NCI-H2171 (cell line): ENCODE measurements at regions not wholly inside any gene's neighbourhood (a gene's known extent, or its start where the extent isn't known, plus 50 kb on each side); places are given as distances from the start of the nearest gene placed in this dataset.
A peak's percentile ranks its signal among the peaks of the same experiment; 100 is the strongest.

Source experiments
- DNase-seq: peaks from one replicate; lab custom pipeline; 2025; lab: John Stamatoyannopoulos, UW

GRCh38 chr4:82031376-82031927 lies 342.3 kb downstream of the HNRNPD start:
- peak; percentile 11 for DNase-seq

DNA sequence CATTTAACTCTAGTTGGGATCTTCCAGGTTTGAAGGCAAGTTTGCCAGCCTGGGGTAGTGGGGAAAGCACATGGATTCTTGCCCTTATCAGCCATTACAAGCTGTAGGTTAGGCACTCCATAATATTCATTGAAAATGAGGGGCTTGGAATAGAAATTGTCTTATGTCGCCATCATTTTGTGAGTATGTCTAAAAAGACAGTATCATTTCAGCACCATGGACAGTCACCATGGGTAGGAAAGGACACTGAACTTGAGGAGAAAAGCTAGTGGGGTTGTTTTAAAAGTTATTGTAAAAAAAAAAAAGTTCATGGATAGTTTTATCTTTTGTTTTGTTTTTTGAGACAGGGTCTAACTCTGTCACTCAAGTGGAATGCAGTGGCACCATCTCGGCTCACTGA lies 356.1 kb downstream of the HNRNPD start:
- no peak for DNase-seq

DNA sequence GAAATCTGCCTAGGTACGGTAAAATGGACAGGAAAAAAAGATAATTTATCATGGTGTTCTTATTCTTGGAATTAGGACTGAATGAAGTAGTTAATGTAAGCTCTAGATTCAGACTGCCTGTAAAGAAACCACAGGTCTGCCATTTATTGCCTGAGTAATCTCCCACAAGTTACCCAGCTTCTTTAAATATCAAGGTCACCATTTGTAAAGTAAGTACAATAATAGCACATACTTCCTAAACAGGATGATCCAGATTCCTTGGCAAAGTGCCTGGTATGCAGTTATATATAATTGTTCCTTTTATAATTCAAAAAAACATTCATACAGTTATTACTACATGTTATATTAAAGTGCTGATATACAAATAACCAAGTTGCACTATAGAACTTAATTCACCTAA lies 368.6 kb downstream of the HNRNPD start:
- DNase-seq = no peak

DNA sequence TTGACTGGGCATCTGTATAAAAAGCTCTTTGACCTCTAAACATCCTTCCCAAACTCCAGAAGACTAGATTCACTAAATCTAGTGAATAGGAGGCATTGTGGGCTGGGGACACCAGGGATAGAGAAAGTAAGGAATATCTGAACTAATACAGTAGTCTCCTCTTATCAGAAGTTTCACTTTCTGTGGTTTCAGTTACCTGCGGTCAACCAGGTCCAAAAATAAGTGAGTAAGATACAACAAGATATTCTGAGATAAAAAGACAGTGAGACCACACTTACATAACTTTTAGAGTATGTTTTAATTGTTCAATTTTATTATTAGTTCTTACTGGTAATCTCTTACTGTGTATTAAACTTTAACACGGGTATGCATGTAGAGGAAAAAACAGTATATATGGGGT lies 376.5 kb downstream of the HNRNPD start:
- no peak for DNase-seq

GRCh38 chr4:81990898-81991297 lies 382.9 kb downstream of the HNRNPD start:
- no peak for DNase-seq

GRCh38 chr4:81990211-81990610 lies 383.6 kb downstream of the HNRNPD start:
- DNase-seq = no peak

DNA sequence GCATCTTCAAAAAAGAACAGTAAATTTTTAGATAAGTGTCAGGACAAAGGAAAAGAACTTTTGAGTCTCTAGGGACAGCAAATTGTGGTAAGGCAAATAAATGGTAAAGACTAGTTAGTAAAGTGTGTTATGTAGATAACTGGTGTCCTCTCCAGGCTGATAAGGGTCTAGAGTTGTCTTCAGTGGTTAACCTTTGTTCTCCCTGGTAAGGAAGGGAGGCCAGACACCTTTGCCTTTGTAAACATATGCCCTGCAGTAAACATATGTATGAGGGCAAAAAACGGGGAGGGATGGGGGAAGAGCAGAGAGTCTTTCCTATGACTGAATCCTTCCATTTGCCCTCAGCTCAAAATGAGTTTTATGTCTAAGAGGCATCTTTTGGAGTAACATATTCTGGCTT lies 384.6 kb downstream of the HNRNPD start:
- DNase-seq = no peak

DNA sequence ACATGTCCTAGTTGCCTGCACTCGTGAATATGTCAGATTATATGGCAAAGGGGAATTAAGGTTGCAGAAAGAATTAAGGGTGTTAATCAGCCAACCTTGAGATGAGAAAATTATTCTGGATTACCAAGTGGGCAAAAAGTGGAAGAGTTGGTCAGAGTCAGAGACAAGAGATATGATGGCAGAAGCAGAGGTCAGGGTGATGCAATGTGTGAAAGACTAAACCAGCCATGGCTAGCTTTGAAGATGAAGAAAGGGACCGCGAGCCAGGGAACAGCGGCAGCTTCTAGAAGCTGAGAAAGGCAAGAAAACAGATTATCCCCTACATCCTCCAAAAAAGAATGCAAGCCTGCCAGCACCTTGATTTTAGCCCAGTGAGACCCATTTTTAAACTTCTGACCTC lies 385.6 kb downstream of the HNRNPD start:
- no peak for DNase-seq

GRCh38 chr4:81984746-81985145 lies 389.0 kb downstream of the HNRNPD start:
- DNase-seq = no peak

DNA sequence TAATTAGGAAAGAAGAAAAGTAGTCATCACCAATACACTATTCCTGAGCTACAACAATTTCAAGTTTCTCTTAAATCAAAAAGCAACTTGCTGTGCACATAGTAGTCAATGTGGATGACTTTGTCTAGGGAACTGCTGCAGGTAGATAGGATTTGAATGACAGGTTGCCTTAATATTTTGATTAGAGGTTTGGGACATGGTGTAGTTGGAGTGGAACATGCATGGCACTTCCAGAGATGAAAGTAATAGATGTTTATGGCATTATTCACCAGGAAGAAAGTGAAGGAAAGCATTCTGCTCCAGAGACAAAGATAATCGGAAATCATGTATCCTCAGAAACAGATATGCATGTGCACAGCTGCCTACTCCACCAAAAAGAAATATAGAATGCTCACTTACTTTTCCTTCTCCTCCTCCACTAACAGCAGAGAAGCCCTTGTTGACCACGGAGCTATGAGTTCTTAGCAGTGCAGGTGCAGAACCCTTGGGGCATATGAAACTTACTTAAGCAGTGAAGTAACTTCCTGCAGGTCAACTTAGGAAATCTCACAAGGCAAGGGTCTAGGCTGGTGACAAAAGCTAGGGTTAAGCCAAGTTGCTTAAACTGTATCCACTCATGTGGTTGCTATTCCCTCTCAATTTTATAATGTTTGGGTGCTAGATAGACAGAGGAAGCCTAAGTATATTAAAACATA lies 390.8 kb downstream of the HNRNPD start:
- DNase-seq = no peak

GRCh38 chr4:81981218-81981617 lies 392.6 kb downstream of the HNRNPD start:
- no peak for DNase-seq

DNA sequence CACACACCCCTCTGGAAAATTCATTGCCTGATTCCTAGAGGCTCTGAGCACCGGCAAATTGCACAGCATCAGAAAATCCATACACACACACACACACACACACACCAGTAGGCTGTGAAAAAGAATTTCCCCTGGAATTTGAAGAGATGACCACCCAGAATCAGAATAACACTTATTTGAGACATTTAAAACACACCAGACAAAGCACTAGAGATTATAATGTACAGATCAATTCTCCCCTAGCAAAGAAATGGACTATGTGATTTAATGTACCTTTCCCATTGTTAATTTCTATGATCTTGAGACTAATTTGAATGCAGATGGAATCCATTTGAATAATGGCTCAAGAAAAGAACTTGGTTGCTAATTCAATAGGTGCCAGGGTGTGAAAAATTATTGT lies 399.3 kb downstream of the HNRNPD start:
- DNase-seq = no peak

- no peak for DNase-seq
Measured at GRCh38 chr4:81971637-81972381, 402.0 kb downstream of the HNRNPD start.

DNA sequence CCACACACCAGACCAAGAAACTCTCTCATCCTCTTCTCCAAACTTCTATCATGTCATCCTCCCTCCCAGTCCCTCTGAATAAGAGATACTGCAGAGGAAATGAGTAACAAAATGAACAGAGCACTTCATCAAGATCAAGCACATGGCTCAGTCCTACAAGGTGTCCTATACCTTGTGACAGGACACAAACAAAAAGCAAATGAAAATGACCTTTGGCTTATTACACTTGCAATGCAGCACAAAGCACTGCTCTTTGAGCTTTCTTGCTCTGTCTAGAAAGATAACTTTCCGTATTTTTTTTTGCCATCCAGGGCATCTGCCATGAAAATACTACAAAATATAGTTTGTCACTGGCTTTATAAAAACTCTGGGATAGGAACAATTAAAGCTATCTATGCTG lies 402.7 kb downstream of the HNRNPD start:
- DNase-seq = no peak

DNA sequence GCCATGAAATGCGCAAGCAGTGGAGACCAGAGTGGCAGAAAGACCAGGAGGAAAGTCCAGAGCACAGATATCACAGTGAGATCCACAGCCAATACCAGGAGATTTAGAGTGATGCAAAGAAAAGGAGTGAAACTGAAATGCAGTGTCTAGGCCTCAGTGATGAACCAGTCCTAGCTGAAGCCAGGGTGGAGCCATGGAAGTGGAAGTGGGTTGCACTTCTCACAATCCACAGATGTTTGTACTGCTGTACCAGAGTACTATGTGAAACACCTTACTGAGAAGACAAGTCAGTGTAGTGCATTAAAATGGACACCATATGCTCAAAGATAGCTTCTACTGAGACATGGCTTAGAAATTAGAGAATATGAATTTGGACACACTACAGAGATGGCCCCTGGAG lies 403.3 kb downstream of the HNRNPD start:
- DNase-seq = no peak

- no peak for DNase-seq
Measured at GRCh38 chr4:81966676-81967075, 407.1 kb downstream of the HNRNPD start.

DNA sequence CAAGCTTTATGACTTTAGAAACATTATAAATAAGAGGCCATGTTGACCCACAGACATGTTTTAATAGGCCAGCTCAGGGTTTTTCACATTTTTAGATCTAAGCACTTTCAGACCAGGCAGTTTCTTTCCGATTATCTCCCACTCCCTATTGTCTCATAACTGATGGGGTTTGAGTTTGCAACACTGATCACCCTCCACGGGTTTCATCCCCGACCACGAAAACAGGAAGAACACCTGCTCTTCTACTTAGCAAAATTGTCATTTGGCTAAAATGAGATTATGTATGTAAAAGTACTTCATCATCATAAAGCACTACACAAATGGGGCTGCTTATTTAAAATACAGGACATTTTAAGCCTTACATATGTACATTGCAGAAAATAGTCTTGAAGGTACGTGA lies 407.9 kb downstream of the HNRNPD start:
- DNase-seq = no peak

DNA sequence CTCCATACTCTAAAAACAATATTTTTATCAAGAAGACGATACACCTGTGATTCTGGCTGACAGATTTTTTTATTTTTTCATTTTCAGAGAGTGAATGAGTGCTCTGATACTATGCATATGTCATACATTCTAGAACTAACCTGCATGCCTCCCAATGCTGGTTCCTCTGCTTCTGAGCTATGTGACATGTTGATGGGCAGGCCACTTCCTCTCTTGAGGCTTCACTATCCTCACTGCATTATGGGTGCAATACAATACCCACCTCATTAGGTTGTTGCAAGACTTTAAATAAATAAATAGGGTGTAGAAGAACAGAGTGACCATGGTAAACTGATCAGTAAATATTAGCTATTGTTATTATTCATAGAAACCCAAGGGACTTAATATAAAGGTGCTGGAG lies 408.3 kb downstream of the HNRNPD start:
- DNase-seq = no peak

- DNase-seq = no peak
Measured at GRCh38 chr4:81963763-81964020, 410.1 kb downstream of the HNRNPD start.

- no peak for DNase-seq
Measured at GRCh38 chr4:81963015-81963762, 410.6 kb downstream of the HNRNPD start.

GRCh38 chr4:81960961-81961360 lies 412.8 kb downstream of the HNRNPD start:
- no peak for DNase-seq

GRCh38 chr4:81954271-81954670 lies 419.5 kb downstream of the HNRNPD start:
- DNase-seq = no peak

- DNase-seq = no peak
Measured at GRCh38 chr4:81951891-81952455, 421.8 kb downstream of the HNRNPD start.
